ENCODE measurements at regions not wholly inside any gene's neighbourhood (a gene's known extent, or its start where the extent isn't known, plus 50 kb on each side); places are given as distances from the start of the nearest gene placed in this dataset.

DNA sequence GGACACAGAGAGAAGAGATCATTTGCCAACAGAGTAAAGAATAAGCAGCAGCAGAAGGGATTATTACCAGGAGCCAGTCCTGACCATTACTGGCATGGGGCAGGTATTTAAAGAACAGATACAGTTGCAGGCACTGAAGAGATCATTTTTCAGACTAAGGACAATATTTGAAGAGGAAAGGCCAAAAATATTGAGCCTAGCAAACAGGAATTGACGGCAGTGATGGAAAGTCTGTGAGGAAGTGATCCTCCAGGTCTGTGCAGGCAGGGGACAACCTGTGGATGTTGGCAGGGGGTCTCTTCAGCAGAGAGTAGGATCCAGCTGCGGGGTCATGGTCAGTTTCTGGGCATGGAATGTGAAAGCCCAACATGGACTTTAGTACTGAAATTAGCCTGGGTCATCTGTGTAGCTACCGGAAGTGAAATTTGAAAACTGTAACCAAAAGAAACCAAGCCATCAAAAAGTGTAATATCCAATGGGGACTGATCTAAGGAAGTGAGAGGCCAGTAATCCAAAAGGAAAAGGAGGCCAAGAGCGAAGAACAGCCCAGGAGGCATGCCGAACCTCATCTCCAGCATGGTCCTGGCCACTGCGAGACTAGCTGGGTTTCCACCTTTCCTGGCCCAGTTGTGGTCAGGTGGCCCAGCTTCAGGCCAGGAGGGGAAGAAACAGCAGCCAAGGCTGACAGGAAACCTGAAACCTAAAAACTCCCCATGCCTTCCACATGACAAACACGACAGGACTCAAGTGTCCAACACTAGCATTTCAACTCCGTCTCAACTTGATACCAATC, 115.1 kb upstream of the TNFAIP3 start:
- Histone ChIP-seq H3K4me1 (ENCODE audit: insufficient read depth, low read length, severe bottlenecking) (no peaks in the 10 kb centered on the region), H3K79me2 (ENCODE audit: insufficient read depth, low read length) (no peaks in the 10 kb centered on the region), H3K9ac (ENCODE audit: low read length) (no peak overlapping the region), H3K4me2 (ENCODE audit: low read length) (no peak overlapping the region), H3K27me3 (ENCODE audit: insufficient read depth, low read length) (no peaks in the 10 kb centered on the region), H3K9me2 (ENCODE audit: low read depth, low read length) (no peaks in the 10 kb centered on the region), H3K4me3 (ENCODE audit: low read depth, low read length, poor library complexity, severe bottlenecking) (no peak overlapping the region), H3K9me3 (ENCODE audit: low read length) (no peaks in the 10 kb centered on the region), H4K20me1 (ENCODE audit: insufficient read depth, low read length) (no peaks in the 10 kb centered on the region), H3F3A (ENCODE audit: insufficient read depth, low read length) (no peaks in the 10 kb centered on the region), H2AFZ (ENCODE audit: low read length) (no peak overlapping the region), H3K27ac (ENCODE audit: low read depth, low read length, poor library complexity, severe bottlenecking) (no peak overlapping the region), H3K36me3 (ENCODE audit: insufficient read depth, low read length) (no peaks in the 10 kb centered on the region)
- TF ChIP-seq EZH2 (IDR thresholded peaks at IDR 0.05; ENCODE audit: borderline replicate concordance, low read length): no peak
- TF ChIP-seq CTCF (IDR thresholded peaks at IDR 0.05; ENCODE audit: low read length): no peak

- Histone ChIP-seq H4K20me1 (ENCODE audit: insufficient read depth, low read length) (no peaks in the 10 kb centered on the region), H3K9ac (ENCODE audit: low read length) (no peak overlapping the region), H2AFZ (ENCODE audit: low read length) (no peak overlapping the region), H3K4me2 (ENCODE audit: low read length) (no peak overlapping the region), H3K27ac (ENCODE audit: low read depth, low read length, poor library complexity, severe bottlenecking) (no peak overlapping the region), H3K27me3 (ENCODE audit: insufficient read depth, low read length) (no peaks in the 10 kb centered on the region), H3F3A (ENCODE audit: insufficient read depth, low read length) (no peaks in the 10 kb centered on the region), H3K79me2 (ENCODE audit: insufficient read depth, low read length) (no peaks in the 10 kb centered on the region), H3K9me2 (ENCODE audit: low read depth, low read length) (no peaks in the 10 kb centered on the region), H3K36me3 (ENCODE audit: insufficient read depth, low read length) (no peaks in the 10 kb centered on the region), H3K9me3 (ENCODE audit: low read length) (no peaks in the 10 kb centered on the region), H3K4me1 (ENCODE audit: insufficient read depth, low read length, severe bottlenecking) (no peaks in the 10 kb centered on the region), H3K4me3 (ENCODE audit: low read depth, low read length, poor library complexity, severe bottlenecking) (no peak overlapping the region)
- TF ChIP-seq CTCF (IDR thresholded peaks at IDR 0.05; ENCODE audit: low read length) (no peak), EZH2 (IDR thresholded peaks at IDR 0.05; ENCODE audit: borderline replicate concordance, low read length) (no peak)
Observed at GRCh38 chr6:137754366-137754765, 112.7 kb upstream of the TNFAIP3 start.

DNA sequence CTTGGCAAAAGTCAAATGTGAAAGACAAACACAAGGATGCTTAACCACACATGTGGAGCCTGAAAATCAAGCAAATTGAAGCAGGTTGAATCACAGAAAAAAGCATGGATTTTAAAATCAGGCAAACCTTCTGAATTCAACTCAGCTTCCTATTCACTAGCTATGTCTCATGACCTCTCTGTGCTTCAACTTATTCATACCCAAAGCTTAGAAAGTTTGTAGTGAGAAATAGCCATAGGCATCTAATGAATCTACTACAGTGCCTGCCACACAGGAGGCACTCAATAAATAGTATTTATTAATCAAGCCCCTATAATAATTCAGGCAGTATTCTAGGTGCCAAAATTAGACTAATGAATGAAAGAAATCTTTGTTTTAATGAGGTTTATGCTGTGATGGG, 112.2 kb upstream of the TNFAIP3 start:
- no peaks in the 10 kb centered on the region for H3K27me3 ChIP-seq (ENCODE audit: insufficient read depth, low read length)
- H3K4me3 ChIP-seq (ENCODE audit: low read depth, low read length, poor library complexity, severe bottlenecking): no peak overlapping the region
- no peaks in the 10 kb centered on the region for H3K9me3 ChIP-seq (ENCODE audit: low read length)
- H2AFZ ChIP-seq (ENCODE audit: low read length): no peak overlapping the region
- no peaks in the 10 kb centered on the region for H3K36me3 ChIP-seq (ENCODE audit: insufficient read depth, low read length)
- H3K9me2 ChIP-seq (ENCODE audit: low read depth, low read length): no peaks in the 10 kb centered on the region
- H3K4me2 ChIP-seq (ENCODE audit: low read length): no peak overlapping the region
- no peak overlapping the region for H3K9ac ChIP-seq (ENCODE audit: low read length)
- no peaks in the 10 kb centered on the region for H4K20me1 ChIP-seq (ENCODE audit: insufficient read depth, low read length)
- H3K4me1 ChIP-seq (ENCODE audit: insufficient read depth, low read length, severe bottlenecking): no peaks in the 10 kb centered on the region
- TF ChIP-seq CTCF (IDR thresholded peaks at IDR 0.05; ENCODE audit: low read length): no peak
- no peak for TF ChIP-seq EZH2 (IDR thresholded peaks at IDR 0.05; ENCODE audit: borderline replicate concordance, low read length)
- no peak overlapping the region for H3K27ac ChIP-seq (ENCODE audit: low read depth, low read length, poor library complexity, severe bottlenecking)
- H3K79me2 ChIP-seq (ENCODE audit: insufficient read depth, low read length): no peaks in the 10 kb centered on the region
- H3F3A ChIP-seq (ENCODE audit: insufficient read depth, low read length): no peaks in the 10 kb centered on the region

Data from OCI-LY1 (cell line).